Adipose tissue (tissue), 3 donors: ENCODE measurements at regions not wholly inside any gene's neighbourhood (a gene's known extent, or its start where the extent isn't known, plus 50 kb on each side); places are given as distances from the start of the nearest gene placed in this dataset.
"Not testable (repeated sequence)": the region's sequence is repeated elsewhere in the genome, so short reads cannot be mapped to it uniquely, and the experiment has no call there.

Experiments
- H3K27ac ChIP-seq: one replicate; pipeline ENCODE4 v1.5.1; 2013; ENCODE audit warnings: low read depth, low read length
- WGBS, 3 donors: extraction: QIAGEN DNeasy Blood & Tissue Kit; methylation state at CpG; one replicate each; pipeline ENCODE4 v1.1.7; 2013; 5-methylcytosine and 5-hydroxymethylcytosine counted together
- donor health status: healthy with polysubstance abuse.
- donor health status: Bipolar disorder and iron deficiency.
- donor health status: healthy.

GRCh38 chr18:3328532-3328931, 66.6 kb downstream of the MYL12B start:
- 30 to 71% (median 68%) methylated on average over 1 of the region's 1 CpG for WGBS, 3 donors
- H3K27ac ChIP-seq, result no peak overlapping the region

DNA sequence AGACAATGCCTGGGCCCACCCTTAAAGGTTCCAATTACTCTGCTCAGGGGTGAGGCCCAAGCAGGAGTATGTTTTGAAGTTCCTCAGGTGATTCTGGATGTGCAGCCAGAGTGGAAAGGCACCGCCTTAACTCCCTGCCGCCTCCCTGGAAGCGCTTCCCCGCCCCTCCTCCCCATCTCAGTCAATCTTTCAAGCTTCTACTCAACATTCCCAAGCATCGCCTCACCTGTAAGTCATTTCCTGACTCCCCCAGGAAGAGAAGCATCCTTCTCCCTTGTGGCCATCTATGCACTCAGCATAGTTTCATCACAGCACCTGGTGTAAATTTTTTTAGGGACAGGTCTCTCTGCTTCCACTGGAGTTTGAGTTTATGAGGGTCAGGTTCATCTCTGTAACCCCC, 67.5 kb downstream of the MYL12B start:
- WGBS, 3 donors, result 86 to 98% (median 91%) methylated on average over 5 of the region's 5 CpGs
- H3K27ac ChIP-seq, result no peak overlapping the region

DNA sequence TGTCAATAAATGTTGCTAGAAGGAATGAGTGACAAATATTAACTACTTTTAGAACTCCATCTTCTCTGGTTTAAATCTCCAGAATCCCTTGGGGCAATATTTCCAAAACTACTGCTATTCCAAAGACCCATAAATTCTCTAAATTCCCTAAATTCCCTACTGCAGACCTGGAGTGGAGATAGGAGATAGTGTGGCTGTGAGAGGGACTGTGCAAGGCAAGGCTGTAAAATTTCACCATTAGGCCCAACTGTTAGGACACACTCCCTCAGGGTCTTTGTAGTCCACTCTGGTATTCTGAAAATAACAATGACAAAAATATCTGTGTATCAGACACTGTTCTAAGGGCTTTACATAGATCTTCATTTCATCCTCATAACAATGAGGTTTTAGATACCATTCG, 67.9 kb downstream of the MYL12B start:
- WGBS, 3 donors, result 89 to 100% (median 93%) methylated on average over 1 of the region's 1 CpG

DNA sequence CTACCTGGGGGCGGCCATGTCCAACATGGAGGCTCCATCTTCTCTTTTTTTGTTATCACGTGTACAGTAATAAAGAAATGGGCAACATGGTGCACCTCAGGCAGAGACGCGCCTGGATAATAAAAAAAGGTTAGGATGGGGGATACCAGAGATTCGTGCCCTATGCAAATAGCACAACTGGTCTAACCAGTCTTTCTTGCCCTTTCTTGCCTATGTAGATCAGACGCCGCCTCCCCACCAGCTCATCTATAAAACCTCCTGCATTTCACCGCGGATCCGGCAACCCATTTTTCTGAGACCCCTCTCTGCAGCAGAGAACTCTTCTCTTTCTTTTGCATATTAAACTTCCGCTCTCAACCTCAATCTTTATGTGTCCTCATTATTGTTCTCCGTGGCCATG, 68.7 kb downstream of the MYL12B start:
- 80 to 91% (median 85%) methylated on average over 12 of the region's 12 CpGs for WGBS, 3 donors
- H3K27ac ChIP-seq, result no peak overlapping the region

More for the DNA sequence above, 67.9 kb downstream of the MYL12B start:
- H3K27ac ChIP-seq, result no peak overlapping the region

DNA sequence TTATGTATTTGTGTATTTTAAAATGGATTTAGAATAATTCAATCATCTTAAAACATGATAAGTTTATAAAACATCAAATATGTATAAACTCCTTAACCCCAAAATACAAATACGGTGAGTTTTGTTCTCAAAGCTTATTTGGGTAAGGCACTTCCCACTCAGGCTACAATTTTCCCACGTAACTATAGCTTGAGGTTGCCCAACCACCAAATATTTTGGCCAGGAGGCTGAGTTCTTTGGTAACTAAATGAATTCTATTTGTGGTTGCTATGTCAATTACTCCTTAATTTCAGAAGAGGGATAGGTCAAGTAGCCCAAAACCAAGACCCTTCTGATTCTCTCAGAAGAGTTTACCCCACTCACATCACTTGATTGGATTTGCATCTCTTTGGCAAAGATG, 70.4 kb downstream of the MYL12B start:
- WGBS, 3 donors, result 81 to 91% (median 87%) methylated on average over 2 of the region's 2 CpGs
- no peak overlapping the region for H3K27ac ChIP-seq

DNA sequence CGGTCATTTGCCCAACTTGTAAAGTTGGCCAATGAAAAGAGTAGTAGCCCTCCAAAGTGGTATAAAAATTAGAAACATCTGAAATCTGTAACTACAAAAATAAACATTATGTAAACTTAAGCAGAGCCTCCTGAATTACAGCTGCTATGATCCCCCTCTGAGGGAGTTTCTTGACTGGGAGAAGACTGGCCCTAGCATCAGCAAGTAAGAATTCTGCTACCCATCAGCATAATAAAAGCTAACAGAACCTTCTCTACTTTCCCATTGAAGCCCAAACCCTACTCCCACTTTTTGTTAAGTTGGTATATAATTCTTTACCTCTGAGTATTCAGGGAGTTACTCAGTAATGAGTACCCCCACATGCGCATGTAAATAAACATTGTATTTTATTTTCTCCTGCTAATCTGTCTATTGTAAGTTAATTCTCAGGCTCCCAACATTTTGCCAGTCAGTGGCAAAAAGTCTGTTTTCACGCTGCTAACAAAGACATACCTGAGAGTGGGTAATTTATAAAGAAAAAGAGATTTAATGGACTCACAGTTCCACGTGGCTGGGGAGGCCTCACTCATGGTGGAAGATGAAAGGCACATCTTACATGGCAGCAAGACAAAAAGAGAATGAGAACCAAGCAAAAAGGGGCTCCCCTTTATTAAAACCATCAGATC, 71.3 kb downstream of the MYL12B start:
- WGBS, 3 donors, result 79 to 85% (median 85%) methylated on average over 4 of the region's 4 CpGs
- H3K27ac ChIP-seq, result no peak overlapping the region

DNA sequence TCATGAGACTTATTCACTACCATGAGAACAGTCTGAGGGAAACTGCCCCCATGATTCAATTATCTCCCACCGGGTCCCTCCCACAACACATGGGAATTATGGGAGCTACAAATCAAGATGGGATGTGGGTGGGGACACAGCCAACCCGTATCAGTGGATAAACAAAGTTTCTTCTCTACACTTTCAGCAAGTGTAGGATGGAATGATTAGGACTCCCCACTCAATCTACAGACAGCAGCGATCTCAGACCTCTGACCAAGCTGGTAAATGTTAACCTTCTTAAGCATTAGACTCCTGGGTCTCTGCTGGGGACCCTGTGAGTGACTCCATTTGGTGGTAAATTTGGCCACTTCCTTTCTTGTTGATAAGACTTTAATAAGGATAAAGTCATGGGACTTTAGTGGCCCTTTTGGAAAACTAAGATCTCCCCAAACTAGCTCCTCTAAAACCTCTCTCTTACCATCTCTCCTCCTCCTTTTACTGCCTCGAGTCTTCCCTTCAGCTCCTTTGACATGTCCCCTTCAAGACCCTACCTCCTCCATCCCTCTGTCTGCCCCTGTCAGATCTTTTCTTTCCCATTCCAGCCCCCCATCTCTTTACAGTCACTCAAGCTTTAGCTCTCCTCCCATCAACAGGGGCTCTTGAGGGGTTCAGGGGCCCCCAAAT, 71.9 kb downstream of the MYL12B start:
- 86 to 90% (median 89%) methylated on average over 4 of the region's 4 CpGs for WGBS, 3 donors
- no peak overlapping the region for H3K27ac ChIP-seq

DNA sequence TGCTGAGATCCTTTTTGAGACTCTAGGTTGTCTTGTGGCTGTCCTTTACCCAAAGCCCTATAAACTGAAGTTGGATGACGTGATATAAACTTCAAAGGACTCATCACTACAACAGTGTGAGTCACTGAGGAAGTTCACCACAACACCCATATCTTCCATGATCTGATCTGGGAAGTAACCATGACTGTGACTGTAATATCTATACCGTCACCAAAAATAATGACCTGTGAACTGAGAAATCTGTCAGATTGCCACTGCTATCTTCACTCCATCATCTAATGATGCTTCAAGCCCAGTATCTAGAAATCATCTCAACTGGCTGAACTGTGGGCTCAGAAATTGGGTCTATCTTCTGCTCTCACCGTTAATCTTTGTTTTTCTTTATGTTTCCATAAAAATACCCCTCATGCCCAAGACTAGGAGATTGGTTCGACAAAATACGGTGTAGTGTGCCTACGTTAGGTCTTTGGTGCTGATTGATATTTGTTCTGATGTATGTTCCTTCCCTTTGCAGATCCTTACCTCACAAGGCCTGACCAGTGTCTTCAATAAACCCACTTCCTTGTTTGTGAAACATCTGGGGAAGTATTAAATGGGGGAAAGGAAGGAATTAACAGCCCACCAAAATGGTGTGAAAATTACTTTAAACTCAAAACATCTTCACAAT, 78.2 kb downstream of the MYL12B start:
- H3K27ac ChIP-seq, result no peak overlapping the region
- 82 to 86% (median 84%) methylated on average over 6 of the region's 6 CpGs for WGBS, 3 donors

DNA sequence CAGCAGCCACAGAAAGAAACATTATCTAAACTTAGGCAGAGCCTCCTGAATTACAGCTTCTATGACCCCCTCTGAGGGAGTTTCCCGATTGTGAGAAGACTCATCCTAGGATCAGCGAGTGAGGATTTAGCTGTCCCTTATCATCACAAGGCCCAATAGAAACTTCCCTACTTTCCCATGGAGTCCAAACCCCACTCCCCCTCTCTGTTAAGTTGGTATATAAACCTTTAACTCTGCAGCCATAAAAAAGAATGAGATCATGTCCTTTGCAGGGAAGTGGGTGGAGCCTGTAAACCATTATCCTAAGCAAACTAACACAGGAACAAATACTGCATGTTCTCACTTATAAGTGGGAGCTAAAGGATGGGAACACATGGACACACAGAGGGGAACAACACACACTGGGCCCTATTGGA, 78.8 kb downstream of the MYL12B start:
- WGBS, 3 donors, result 63 to 89% (median 88%) methylated on average over 2 of the region's 2 CpGs
- no peak overlapping the region for H3K27ac ChIP-seq

DNA sequence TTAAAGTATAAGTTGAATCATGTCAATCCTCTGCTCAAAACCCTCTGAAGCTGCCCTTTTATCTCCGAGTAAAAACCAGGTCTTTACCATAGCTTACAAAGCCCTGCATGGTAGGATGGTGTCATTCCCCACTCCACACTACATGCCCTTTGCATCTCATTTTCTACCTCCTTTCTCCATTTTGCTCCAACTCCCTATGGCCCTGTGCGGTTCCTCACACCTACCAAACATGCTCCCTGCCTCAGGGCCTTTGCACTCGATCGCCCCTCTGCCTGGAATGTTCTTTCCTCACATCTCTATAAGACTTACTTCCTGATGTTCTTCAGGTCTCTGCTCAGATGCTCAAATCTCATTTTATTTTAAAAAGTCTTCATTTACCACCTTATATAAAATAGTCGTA, 80.7 kb downstream of the MYL12B start:
- H3K27ac ChIP-seq, result no peak overlapping the region
- 93 to 96% (median 96%) methylated on average over 5 of the region's 5 CpGs for WGBS, 3 donors

GRCh38 chr18:3345452-3345851, 83.5 kb downstream of the MYL12B start:
- no peak overlapping the region for H3K27ac ChIP-seq
- WGBS, 3 donors, result 62 to 71% (median 62%) methylated on average over 2 of the region's 2 CpGs

- 49 to 78% (median 60%) methylated on average over 1 of the region's 1 CpG for WGBS, 3 donors
- no peak overlapping the region for H3K27ac ChIP-seq
Observed at GRCh38 chr18:3345885-3346284, 84.0 kb downstream of the MYL12B start.

GRCh38 chr18:3346487-3346886, 84.6 kb downstream of the MYL12B start:
- no peak overlapping the region for H3K27ac ChIP-seq

DNA sequence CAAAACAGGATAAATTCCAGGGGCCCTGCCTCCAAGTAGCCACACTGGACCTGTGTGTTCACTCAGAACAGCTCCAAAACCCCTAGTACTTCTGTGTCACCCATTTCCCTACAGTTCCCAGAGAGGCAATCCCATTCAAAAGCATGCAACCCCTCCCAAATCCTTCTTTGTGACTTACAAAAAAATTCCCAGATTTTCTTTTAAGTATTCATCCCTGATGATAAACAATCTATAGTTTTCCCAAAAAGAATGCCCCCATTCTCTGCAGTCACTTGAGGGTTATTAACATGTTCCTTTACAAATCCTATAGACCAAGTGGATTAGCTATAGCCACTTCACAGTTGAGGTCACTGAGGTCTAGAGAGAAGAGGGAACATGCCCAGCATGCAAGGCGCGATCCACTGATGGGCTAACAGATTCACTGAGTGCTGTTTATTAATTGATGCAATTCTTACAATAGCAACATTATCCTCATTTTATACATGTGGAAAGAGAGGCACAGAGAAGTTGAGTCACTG, 85.4 kb downstream of the MYL12B start:
- 95 to 98% (median 97%) methylated on average over 2 of the region's 2 CpGs for WGBS, 3 donors
- no peak overlapping the region for H3K27ac ChIP-seq

More at GRCh38 chr18:3346487-3346886, 84.6 kb downstream of the MYL12B start:
- WGBS, 3 donors, result 49 to 71% (median 49%) methylated on average over 7 of the region's 7 CpGs

GRCh38 chr18:3348176-3348575, 86.2 kb downstream of the MYL12B start:
- H3K27ac ChIP-seq, result no peak overlapping the region
- 90 to 95% (median 92%) methylated on average over 1 of the region's 1 CpG for WGBS, 3 donors

DNA sequence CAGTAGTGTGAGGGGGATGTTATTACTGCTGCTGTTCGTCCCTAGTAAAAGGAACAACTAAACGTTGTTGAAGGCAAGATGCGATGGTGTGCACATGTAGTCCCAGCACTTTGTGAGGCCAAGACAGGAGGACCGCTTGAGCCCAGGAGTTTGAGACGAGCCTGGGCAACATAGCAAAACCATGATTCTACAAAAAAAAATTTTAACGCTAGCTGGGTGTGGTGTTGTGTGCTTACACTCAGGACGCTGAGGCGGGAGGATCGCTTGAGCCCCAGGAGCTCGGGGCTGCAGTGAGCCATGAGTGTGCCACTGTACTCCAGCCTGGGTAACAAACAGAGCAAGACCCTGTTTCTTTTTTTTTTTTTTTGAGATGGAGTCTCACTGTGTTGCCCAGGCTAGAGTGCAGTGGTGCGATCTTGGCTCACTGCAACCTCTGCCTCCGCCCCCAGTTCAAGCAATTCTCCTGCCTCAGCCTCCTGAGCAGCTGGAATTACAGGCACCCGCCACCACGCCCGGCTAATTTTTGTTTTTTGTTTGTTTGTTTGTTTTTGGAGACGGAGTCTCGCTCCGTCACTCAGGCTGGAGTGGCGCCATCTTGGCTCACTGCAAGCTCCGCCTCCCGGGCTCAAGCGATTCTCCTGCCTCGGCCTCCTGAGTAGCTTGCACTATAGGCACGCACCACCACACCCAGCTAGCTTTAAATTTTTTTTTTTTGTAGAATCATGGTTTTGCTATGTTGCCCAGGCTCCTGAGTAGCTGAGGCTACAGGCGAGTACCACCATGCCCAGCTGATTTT, 87.3 kb downstream of the MYL12B start:
- WGBS, 3 donors, result 96 to 98% (median 97%) methylated on average over 25 of the region's 25 CpGs
- not testable (repeated sequence) for H3K27ac ChIP-seq

DNA sequence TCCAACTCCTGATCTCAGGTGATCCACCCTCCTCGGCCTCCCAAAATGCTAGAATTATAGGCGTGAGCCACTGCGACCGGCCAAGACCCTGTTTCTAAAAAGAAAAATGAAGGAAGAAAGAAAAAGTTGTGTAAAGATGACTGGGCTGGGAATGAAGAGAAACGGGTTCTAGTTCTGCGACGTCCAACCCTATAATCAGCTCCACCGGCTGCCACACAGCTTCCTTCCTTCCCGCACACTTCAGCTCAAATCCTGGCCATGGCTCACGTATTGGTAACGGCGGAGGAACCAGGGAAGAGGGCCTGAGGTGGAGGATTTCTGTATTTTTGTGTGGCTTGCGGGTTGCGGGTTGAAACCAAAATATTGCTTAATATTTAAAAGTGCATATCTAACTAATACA, 88.1 kb downstream of the MYL12B start:
- H3K27ac ChIP-seq, result no peak overlapping the region
- WGBS, 3 donors, result 73 to 94% (median 86%) methylated on average over 14 of the region's 14 CpGs

DNA sequence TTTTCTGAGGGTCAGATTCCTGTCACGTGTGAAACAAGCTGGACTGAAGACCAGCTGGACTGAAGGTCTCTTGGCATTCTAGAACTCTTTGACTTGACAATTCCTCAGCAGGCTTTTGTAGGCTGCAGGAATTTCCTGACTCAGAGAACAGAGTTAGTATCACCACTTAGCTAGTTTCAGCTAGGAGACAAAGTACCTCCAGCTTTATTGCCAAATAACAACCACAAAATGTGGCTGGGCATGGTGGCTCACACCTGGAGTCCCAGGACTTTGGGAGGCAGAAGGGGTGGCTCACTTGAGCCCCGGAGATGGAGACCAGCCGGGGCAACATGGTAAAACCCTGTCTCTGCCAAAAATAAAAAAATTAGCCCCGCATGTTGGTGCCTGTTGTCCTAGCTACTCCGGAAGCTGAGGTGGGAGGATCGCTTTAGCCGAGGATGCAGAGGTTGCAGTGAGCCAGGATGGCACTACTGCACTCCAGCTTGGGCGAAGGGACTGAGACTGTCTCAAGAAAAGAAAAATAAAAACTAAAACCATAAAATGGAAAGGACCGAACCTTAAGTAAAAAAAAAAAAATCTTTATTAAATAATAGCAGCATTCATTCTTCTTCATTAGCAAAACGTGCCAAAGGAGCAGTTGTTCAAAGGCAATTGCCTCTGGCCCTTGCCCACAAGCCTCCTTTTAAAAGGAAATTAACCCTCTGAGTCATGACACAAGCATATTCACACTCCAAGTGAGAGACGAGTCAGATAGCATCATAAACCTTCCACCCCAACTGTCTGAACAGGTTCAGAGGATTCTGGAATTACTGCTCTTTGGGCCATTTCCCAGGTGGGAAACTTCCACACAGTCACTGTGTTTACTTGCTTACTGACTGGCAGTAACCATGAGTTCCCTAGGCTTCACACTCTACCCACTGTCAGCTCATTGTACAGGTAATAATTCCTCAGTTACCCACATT, 88.9 kb downstream of the MYL12B start:
- 73 to 77% (median 74%) methylated on average over 11 of the region's 11 CpGs for WGBS, 3 donors

More for the DNA sequence above, 88.9 kb downstream of the MYL12B start:
- H3K27ac ChIP-seq, result no peak overlapping the region
